GM23338 (cell line): ENCODE measurements at regions not wholly inside any gene's neighbourhood (a gene's known extent, or its start where the extent isn't known, plus 50 kb on each side); places are given as distances from the start of the nearest gene placed in this dataset.

Experiments used
- ATAC-seq: fragments of 200-7000 bp; cut with Tn5 transposase; 3 replicates; pipeline ENCODE4 v1.9.1; 2020
- DNase-seq: peaks from one replicate; pipeline ENCODE4 v3.0.0-alpha.2; 2015; ENCODE audit warnings: low spot score
- H2AFZ ChIP-seq: fragments of 200-600 bp; sonication (generic); 2 replicates; pipeline ENCODE4 v1.8.0; 2016; ENCODE audit warnings: antibody characterized with exemption, mild to moderate bottlenecking, moderate library complexity
- H3F3A ChIP-seq: fragments of 200-600 bp; sonication (generic); replicated peaks from 2 replicates; pipeline ENCODE4 v1.8.0; 2017; ENCODE audit warnings: antibody characterized with exemption, mixed run types, low read depth
- H3K27ac ChIP-seq: fragments of 200-600 bp; sonication (generic); 2 replicates; pipeline ENCODE4 v1.6.1; 2016; ENCODE audit warnings: low read depth
- H3K27me3 ChIP-seq: fragments of 200-600 bp; sonication (generic); 2 replicates; pipeline ENCODE4 v1.8.0; 2016; ENCODE audit warnings: mild to moderate bottlenecking, mixed run types, moderate library complexity; ENCODE audit not compliant: insufficient read depth
- H3K36me3 ChIP-seq: fragments of 200-600 bp; sonication (generic); 2 replicates; pipeline ENCODE4 v1.8.0; 2016; ENCODE audit warnings: mild to moderate bottlenecking; ENCODE audit not compliant: insufficient read depth
- H3K4me1 ChIP-seq: fragments of 200-600 bp; sonication (generic); 2 replicates; pipeline ENCODE4 v1.8.0; 2016; ENCODE audit warnings: mild to moderate bottlenecking, moderate library complexity; ENCODE audit not compliant: insufficient read depth
- H3K4me2 ChIP-seq: fragments of 200-600 bp; sonication (generic); 2 replicates; pipeline ENCODE4 v1.7.1; 2017; ENCODE audit warnings: mixed run types
- H3K4me3 ChIP-seq: fragments of 200-600 bp; sonication (generic); 2 replicates; pipeline ENCODE4 v1.6.1; 2016; ENCODE audit warnings: mixed run types
- H3K79me2 ChIP-seq: fragments of 200-600 bp; sonication (generic); replicated peaks from 2 replicates; pipeline ENCODE4 v1.8.0; 2017; ENCODE audit warnings: mild to moderate bottlenecking; ENCODE audit not compliant: insufficient read depth
- H3K9me2 ChIP-seq: fragments of 200-600 bp; sonication (generic); 2 replicates; pipeline ENCODE4 v1.8.0; 2017; ENCODE audit not compliant: insufficient read depth
- H4K20me1 ChIP-seq: fragments of 200-600 bp; sonication (generic); replicated peaks from 2 replicates; pipeline ENCODE4 v1.8.0; 2017; ENCODE audit warnings: mild to moderate bottlenecking; ENCODE audit not compliant: insufficient read depth
- H3K27ac Mint-ChIP-seq: 2 replicates; pipeline ENCODE4 v1.8.0; 2020; ENCODE audit warnings: inconsistent platforms, mild to moderate bottlenecking, moderate library complexity, mixed read lengths
- H3K27me3 Mint-ChIP-seq: 3 replicates; pipeline ENCODE4 v1.8.0; 2022; ENCODE audit warnings: low read depth, mild to moderate bottlenecking, moderate library complexity, mixed read lengths, inconsistent platforms; ENCODE audit not compliant: insufficient read depth, poor library complexity
- H3K36me3 Mint-ChIP-seq: 3 replicates; pipeline ENCODE4 v1.8.0; 2021; ENCODE audit warnings: low read depth, mild to moderate bottlenecking, inconsistent platforms, moderate library complexity, mixed read lengths
- H3K4me1 Mint-ChIP-seq: 3 replicates; pipeline ENCODE4 v1.8.0; 2020; ENCODE audit warnings: mild to moderate bottlenecking, inconsistent platforms, mixed read lengths
- H3K4me3 Mint-ChIP-seq: 3 replicates; pipeline ENCODE4 v1.8.0; 2021; ENCODE audit warnings: moderate library complexity, mild to moderate bottlenecking, inconsistent platforms, mixed read lengths
- H3K9me3 Mint-ChIP-seq: 3 replicates; pipeline ENCODE4 v1.8.0; 2020; ENCODE audit warnings: moderate library complexity, mild to moderate bottlenecking, inconsistent platforms, mixed read lengths
- CTCF ChIP-seq, 2 experiments: fragments of 200-600 bp in 1 of 2; sonication (generic) in 1 of 2; conservative IDR thresholded peaks; 2 replicates each; pipeline versions ENCODE4 v1.5.1 to v1.6.1; 2016 to 2017; ENCODE audit warnings: antibody characterized with exemption in 2 of 2, low read depth in 2 of 2, mild to moderate bottlenecking in 2 of 2, moderate library complexity in 1 of 2
- ETS1 ChIP-seq: IDR thresholded peaks from 2 replicates; pipeline ENCODE4 v1.6.1; 2016; ENCODE audit warnings: antibody characterized with exemption
- EZH2 ChIP-seq: fragments of 200-600 bp; sonication (generic); IDR thresholded peaks from one replicate; pipeline ENCODE4 v1.8.0; 2017; ENCODE audit warnings: antibody characterized with exemption, mild to moderate bottlenecking, low read depth; ENCODE audit not compliant: unreplicated experiment
- EZH2phosphoT487 ChIP-seq: fragments of 200-600 bp; sonication (generic); IDR thresholded peaks from one replicate; pipeline ENCODE4 v1.8.1; 2018; ENCODE audit warnings: antibody characterized with exemption; ENCODE audit not compliant: unreplicated experiment
- JUNB ChIP-seq: IDR thresholded peaks from one replicate; pipeline ENCODE4 v1.6.1; 2016; ENCODE audit warnings: antibody characterized with exemption; ENCODE audit not compliant: unreplicated experiment
- NANOG ChIP-seq: IDR thresholded peaks from 2 replicates; pipeline ENCODE4 v1.6.1; 2016; ENCODE audit warnings: antibody characterized with exemption, borderline replicate concordance
- POLR2AphosphoS5 ChIP-seq: IDR thresholded peaks from 2 replicates; pipeline ENCODE4 v1.6.1; 2016; ENCODE audit warnings: antibody characterized with exemption, low read depth
- STAT1 ChIP-seq: IDR thresholded peaks from one replicate; pipeline ENCODE4 v1.6.1; 2016; ENCODE audit warnings: antibody characterized with exemption; ENCODE audit not compliant: unreplicated experiment
- ZNF114 ChIP-seq: fragments of 250-450 bp; sonication (Bioruptor Pico); IDR thresholded peaks from 2 replicates; pipeline ENCODE4 v1.5.0; 2020; ENCODE audit warnings: mild to moderate bottlenecking, moderate library complexity
- ZNF331 ChIP-seq: fragments of 250-450 bp; sonication (Bioruptor Pico); IDR thresholded peaks from 2 replicates; pipeline ENCODE4 v1.5.0; 2020; ENCODE audit warnings: low read depth, mild to moderate bottlenecking, moderate library complexity
- ZNF462 ChIP-seq: fragments of 250-450 bp; sonication (Bioruptor Pico); IDR thresholded peaks from 2 replicates; pipeline ENCODE4 v1.5.0; 2020; ENCODE audit warnings: mild to moderate bottlenecking, moderate library complexity
- TF ChIP-seq, protein P1 (sequence below): IDR thresholded peaks from one replicate; pipeline ENCODE4 v1.6.1; 2018; ENCODE audit warnings: antibody characterized with exemption; ENCODE audit not compliant: unreplicated experiment

GRCh38 chr9:12414514-12414913 is 278.7 kb upstream of the TYRP1 start (continued):
- TF ChIP-seq, protein P1, sequence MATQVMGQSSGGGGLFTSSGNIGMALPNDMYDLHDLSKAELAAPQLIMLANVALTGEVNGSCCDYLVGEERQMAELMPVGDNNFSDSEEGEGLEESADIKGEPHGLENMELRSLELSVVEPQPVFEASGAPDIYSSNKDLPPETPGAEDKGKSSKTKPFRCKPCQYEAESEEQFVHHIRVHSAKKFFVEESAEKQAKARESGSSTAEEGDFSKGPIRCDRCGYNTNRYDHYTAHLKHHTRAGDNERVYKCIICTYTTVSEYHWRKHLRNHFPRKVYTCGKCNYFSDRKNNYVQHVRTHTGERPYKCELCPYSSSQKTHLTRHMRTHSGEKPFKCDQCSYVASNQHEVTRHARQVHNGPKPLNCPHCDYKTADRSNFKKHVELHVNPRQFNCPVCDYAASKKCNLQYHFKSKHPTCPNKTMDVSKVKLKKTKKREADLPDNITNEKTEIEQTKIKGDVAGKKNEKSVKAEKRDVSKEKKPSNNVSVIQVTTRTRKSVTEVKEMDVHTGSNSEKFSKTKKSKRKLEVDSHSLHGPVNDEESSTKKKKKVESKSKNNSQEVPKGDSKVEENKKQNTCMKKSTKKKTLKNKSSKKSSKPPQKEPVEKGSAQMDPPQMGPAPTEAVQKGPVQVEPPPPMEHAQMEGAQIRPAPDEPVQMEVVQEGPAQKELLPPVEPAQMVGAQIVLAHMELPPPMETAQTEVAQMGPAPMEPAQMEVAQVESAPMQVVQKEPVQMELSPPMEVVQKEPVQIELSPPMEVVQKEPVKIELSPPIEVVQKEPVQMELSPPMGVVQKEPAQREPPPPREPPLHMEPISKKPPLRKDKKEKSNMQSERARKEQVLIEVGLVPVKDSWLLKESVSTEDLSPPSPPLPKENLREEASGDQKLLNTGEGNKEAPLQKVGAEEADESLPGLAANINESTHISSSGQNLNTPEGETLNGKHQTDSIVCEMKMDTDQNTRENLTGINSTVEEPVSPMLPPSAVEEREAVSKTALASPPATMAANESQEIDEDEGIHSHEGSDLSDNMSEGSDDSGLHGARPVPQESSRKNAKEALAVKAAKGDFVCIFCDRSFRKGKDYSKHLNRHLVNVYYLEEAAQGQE: no peak
- TF ChIP-seq ZNF114 (no peak), ZNF331 (CRISPR knock-in tag) (no peak), EZH2phosphoT487 (no peak), STAT1 (no peak)

DNA sequence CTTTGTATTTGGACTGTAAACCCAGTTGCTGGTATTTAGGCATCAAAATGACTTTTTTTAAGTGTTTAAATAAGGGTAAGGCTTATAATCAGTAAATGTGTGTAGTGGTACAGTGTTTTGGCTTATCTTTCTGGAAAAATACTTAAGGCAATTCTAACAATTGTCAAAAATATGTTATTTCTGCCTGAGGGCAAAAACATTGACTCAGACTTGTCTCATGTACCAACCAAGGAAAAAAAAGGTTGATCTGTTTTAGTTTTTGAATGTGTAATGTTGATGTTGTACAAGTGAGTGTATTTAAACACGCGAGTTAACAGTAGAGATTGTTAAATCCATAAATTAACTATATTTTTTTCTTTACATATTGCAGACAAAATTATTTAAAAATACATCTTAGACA is 277.8 kb upstream of the TYRP1 start:
- no peaks in the 10 kb centered on the region for H3K9me3 Mint-ChIP-seq
- Histone ChIP-seq H3K27me3 (no peaks in the 10 kb centered on the region), H3K4me2 (no peak overlapping the region), H3K4me3 (no peak overlapping the region), H4K20me1 (no peaks in the 10 kb centered on the region), H3K4me1 (no peaks in the 10 kb centered on the region), H3K27ac (no peak overlapping the region), H3K79me2 (no peaks in the 10 kb centered on the region), H3K36me3 (no peaks in the 10 kb centered on the region), H2AFZ (no peak overlapping the region), H3K9me2 (no peaks in the 10 kb centered on the region), H3F3A (no peaks in the 10 kb centered on the region)
- DNase-seq (no peak), ATAC-seq (no peak)
- H3K27me3 Mint-ChIP-seq: no peaks in the 10 kb centered on the region
- peaks cover 5% of the 10 kb centered on the region; the same call in 2 of the 3 replicates for H3K4me1 Mint-ChIP-seq
- H3K27ac Mint-ChIP-seq: no peak overlapping the region
- H3K4me3 Mint-ChIP-seq: no peak overlapping the region
- H3K36me3 Mint-ChIP-seq: no peaks in the 10 kb centered on the region
- TF ChIP-seq STAT1: no peak
- TF ChIP-seq ZNF331 (CRISPR knock-in tag): no peak
- no peak for TF ChIP-seq EZH2
- TF ChIP-seq ETS1: no peak
- no peak for TF ChIP-seq JUNB
- no peak for TF ChIP-seq NANOG
- no peak for TF ChIP-seq ZNF462 (CRISPR knock-in tag)
- no peak for TF ChIP-seq ZNF114
- no peak for TF ChIP-seq EZH2phosphoT487
- no peak for TF ChIP-seq POLR2AphosphoS5
- no peak for TF ChIP-seq CTCF (conservative IDR thresholded peaks at IDR 0.05; ENCODE audit: low read depth in 2 of 2)
